HL-60/S4 (cell line): ENCODE measurements at regions not wholly inside any gene's neighbourhood (a gene's known extent, or its start where the extent isn't known, plus 50 kb on each side); places are given as distances from the start of the nearest gene placed in this dataset.
"Not testable (repeated sequence)": the region's sequence is repeated elsewhere in the genome, so short reads cannot be mapped to it uniquely, and the experiment has no call there.

Source experiments
- in situ Hi-C: fragments of 300-500 bp; cut with MboI; formaldehyde crosslinking; loops from 2 replicates; pipeline ENCODE4 v1.14.3; 2022; ENCODE audit warnings: low sequenced_read_pairs

DNA sequence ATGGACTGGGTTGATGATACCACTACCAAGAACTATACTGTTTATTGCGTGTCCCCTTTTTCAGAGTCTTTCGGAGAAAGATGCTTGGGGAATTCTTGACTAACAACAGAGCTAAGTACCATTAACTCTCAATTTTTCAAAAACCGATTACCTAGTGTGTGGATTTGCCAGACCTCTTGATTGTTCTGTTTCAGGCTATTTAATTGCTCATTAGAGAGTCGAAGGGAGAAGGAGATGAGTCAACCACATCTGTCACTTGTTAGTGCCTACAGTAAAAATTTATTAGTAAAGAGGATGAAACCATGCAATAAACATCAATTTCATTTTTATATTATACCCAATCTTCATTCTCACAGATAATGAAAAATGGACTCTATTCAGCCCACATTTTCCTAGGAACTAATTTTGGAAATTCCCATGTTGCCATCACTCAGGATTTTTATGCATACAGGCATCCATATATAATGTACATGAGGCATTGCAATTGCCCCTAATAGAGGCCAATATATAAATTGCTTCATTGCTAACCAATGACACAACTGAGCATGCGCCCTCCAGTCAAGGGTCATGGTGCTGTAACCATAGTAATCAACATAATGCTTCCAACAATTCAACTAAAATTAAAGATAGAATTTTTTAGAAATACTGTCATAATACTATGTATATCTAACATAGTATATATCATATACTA, 541.7 kb downstream of the TBL1XR1 start:
- in situ Hi-C loops: no loop called here

DNA sequence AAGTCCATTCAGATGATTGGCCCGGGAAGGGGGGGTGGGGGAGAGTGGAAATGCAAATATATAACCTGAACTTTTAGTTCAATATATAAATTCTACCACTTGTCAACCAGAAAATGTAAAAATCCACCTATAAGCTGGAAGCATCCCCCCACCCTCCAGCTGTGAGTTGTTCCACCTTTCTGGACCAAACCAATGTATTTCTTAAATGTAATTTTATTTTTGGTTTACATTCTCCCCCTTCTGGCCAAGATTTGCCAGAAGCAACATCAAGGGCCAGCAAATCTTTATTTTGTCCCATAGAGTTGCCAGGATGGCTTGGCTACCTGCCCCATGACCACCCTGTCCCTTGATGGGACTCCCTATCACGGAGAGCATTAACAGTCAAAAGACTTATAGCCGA, 545.7 kb downstream of the TBL1XR1 start:
- in situ Hi-C loops: no loop called here

DNA sequence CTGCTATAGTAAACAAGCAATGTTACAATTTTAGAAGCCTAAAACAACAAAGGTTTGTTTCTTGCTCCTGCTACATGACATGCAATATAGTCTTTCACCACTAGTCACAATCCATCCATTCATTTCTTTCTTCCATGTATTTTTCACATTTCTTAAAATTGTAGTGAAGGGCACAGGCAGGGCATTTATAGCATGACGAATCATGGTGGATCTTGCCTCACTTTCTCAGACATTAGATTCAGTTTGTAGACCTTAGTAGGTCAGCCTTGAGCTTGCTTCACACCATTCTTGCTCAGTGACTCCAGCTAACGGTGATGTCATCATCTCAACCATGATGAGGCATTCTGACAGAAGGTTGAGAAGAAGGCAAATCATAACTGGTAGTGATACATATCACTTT, 546.8 kb downstream of the TBL1XR1 start:
- in situ Hi-C loops: no loop called here

DNA sequence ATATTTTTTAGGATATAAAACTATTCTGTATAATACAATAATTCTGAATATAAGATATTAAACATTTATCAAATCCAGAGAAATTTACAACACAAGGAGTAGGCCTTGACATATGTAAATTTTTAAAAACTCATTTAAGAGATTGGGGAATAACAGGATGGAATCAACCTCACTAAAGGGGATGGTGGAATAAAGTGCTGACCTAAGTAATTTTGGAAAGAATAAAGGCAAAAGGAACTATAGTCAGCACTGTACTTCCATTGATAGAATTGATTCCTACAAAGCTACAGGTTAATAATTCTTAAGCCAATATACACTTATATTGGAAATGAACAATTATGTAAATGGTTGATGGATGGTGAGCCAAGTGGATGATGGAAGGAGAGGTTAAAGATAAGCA, 549.3 kb downstream of the TBL1XR1 start:
- in situ Hi-C loops: no loop called here

DNA sequence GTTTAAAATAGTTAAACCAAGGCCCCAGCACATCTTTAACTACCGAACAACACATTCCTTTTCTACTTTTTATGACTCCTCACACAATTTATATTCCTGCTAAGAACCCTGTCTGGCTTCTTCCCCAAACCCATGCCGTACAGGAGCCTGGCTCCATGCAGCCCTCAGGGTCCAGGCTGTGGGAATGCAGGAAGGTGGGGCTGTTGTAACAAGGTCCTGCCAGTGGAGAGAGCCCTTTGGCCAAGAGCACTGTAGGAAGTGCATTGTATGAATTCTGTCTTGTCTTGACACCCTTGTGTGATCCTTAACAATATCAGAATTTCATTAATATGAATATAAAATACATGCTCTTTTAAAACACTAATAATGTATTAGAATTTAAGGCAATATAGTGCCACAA, 563.8 kb downstream of the TBL1XR1 start:
- in situ Hi-C loops: no loop called here

DNA sequence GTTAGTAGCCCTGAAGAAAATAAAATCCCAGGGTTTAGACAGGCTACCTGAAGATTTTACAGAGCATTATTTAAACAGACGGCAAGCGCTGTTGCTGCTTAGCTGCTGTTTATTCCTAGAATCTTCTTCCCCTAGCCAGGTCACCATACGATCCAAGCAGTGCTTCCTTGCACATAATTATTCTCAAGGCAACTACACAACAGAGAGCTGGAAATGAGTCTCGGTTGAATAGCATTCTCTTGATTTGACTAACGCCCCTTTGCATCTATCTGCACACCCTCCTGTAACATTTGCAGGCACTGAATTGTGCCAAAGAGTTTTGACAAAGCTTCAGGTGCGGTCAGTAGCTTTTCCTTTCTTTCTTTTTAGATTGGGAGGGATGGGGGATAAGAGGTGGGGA, 564.4 kb downstream of the TBL1XR1 start:
- in situ Hi-C loops: no loop called here

DNA sequence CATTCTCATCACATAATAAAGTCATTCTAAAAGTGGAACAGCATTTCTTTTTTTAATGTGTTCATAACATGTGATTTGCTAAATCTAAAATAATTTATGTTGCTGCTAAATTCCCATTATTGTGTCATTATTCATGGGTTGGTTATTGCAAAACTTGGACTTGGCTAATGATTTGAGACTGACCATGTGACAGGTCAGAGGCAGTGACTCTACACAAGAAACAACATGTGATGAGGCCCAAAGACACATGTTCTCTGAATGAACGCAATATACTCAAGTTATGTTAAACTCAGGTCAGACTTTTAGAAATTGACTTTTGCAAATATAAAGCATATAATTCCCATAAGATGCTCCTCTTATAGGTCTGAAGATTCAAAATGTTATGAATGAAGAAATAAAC, 566.1 kb downstream of the TBL1XR1 start:
- in situ Hi-C loops: no loop called here

DNA sequence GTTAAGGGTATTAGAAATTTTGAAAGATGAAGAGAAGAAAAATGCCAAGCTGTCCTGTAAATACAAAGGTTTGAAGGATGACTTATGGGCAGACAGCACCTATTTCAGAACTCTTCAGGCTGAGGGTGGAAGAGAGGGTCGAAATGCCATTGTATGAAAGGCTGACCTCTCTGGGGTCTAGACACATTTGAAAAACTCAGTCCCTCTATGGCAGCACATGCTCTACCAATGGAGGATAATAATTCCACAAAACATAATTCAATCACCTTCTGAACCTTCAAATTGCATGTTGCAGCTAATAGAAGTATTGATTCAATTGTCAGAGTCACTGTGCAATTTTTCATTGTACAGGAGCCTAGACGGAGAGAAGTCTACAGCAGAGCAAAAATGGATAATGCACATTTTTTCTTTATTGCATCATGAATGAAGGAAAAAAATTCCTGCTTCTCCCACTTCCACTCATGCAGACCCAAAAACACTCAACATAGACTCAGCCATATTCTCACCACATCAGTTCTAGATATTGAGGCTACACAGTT, 569.1 kb downstream of the TBL1XR1 start:
- in situ Hi-C loops: no loop called here

DNA sequence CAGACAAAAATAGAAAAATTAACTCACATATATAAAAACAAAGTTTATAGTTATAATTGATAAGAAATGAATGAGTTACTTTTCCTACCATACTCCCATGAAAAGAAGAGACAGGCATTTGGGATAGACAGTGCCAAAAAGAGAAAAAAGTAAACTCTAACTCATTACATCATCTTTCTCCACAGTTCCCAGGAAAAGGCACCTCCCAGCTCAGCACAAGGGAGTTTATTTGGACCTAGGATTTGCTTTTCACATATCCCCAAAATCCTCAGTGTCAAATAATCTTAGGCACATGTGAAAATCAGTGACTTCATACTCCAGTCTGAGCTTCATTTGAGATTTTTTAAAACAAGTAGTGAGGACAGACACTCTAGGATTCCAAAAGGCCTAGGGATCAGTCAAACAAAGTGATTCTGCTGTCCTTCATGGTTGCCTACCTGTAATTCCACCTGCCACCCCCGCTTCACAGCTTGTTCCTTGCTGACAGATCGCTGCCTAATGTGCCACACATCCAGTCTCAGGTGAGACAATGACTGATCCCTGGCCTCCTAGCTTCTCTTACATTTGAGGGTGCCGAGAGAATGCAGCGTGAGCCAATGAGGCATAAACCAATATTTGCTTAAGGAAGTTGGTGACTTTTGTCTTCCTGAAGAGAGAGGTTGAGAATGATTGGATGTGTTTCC, 573.7 kb downstream of the TBL1XR1 start:
- in situ Hi-C loops: no loop called here

DNA sequence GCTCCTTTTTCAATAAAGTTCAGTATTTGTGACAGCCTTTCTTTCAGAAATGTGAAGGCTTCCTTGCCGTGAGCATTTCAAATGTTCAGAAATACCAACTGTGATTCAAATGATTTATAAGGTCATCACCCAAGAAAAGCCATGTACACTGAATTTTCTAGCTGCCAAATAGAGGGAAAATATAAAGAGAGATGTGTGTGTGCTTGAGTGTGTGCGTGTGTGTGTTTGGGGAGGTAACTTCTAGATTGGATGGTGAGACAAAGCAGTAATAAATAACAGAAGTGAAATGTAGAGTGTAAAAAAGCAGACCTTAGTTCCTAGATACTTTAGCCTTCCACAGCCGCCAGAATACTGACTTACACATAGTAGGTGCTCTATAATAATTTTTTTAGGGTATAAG, 577.4 kb downstream of the TBL1XR1 start:
- in situ Hi-C loops: no loop called here

DNA sequence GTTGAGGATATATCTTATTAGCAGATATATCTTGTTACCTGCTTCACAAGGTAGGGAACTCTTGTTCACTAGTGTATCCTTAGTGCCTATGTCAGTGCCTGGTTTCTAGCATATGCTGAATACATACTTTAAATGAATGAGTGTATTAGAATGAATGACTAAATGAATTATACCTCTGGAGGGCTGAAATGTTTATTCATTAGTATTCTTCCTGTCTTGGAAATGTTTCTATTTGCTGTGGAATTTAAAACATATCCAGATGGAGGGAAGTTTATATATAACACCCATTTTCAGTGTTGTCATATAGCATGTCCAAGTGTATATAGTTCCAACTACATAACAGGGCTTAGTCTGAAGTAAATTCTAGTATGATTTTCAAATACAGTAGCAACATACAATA, 581.5 kb downstream of the TBL1XR1 start:
- in situ Hi-C loops: no loop called here

DNA sequence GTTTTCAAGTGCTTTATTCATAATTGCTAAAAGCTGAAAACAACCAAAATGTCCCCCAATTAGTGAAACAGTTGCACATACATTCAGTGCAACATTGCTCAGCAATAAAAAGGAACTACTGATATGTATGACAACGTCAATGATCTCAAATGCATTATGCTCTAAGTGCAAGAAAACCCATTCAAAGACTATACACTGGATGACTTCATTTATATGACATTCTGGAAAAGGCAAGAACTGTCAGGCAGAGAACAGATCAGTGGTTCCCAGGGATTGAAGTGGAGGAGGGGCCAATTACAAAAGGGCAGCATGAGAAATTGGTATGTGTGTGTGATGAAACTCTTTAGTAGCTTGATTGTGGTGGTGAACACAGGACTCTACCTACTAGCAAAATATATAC, 585.6 kb downstream of the TBL1XR1 start:
- in situ Hi-C loops: no loop called here

DNA sequence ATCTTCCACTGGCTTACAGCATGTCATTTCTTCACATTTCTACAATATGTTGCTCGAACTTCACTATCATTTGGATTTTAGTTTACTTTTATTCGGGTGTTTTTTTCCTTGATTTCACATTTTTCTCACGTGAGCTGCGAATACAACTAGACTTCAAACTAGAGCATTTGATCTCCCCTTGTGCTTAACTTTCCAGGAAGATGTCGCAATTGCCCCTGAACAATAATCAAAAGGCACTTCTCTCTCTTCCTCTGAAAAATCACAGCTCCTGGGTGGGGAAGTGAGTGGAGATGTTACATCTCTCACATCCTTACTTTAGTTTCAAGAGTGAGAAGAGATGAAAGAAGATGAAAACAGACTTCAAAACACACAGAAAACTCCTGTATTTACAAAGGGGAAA, 587.9 kb downstream of the TBL1XR1 start:
- in situ Hi-C loops: no loop called here

DNA sequence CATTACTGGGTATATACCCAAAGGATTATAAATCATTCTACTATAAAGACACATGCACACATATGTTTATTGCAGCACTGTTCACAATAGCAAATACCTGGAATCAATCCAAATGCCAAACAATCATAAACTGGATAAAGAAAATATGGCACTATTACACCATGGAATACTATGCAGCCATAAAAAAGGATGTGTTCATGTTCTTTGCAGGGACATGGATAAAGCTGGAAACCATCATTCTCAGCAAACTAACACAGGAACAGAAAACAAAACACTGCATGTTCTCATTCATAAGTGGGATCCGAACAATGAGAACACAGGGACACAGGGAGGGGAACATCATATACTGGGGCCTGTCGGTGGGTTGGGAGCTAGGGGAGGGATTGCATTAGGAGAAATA, 591.7 kb downstream of the TBL1XR1 start:
- in situ Hi-C loops: not testable (repeated sequence)

DNA sequence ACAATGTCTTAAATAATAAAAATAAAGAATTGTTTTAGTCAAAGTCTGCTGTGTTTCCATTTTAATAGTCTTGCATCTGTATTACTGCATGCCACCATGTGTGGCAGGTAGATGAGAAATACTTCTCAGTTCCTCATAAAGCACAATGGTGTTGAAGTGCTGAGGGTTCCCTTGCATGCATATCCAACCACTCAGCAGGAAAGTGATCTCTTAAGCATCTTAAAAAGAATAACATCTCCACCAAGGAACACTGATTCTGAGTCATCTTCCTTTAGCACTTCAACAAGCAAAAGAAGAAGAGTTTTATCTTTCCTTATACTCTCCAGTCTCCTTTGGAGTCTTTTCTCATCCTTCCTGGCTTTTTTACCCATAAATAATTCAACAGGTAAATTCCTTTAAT, 602.0 kb downstream of the TBL1XR1 start:
- in situ Hi-C loops: no loop called here

DNA sequence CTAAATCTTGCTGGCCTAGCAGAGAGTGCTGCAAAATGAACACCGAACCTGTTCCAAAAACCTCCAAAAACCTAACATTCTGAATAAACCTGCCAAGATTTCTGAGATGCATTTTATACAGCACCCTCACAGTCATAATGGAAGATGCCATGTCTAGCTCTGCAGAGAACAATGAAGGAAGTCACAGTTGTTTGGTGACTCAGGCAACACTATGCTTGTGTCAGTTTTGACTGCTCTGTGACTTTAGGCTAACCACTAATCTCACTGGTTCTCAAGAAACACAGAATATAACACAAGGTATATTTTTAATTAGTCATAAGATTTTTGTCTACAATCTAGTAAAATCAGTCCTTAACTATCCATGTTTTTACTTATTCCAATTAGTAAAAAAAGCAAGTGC, 606.6 kb downstream of the TBL1XR1 start:
- in situ Hi-C loops: no loop called here

DNA sequence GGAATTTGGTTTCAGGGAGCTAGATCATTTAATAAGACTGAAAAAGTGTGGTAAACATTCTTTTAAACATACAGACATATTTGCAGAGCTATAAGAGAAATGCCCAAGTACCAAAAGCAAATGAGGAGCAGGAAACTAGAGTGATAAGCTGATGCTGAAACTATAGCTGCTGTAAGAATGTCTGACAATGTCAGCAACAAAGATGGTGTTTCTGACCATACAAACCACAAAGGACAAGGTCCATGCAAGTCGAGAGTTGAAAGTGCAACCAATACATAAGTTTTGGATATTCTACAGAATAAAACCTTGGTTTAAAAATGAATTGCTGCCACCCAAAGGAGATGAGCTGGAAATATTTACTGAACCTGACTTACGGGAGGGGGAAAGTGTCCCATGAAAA, 610.2 kb downstream of the TBL1XR1 start:
- in situ Hi-C loops: no loop called here

DNA sequence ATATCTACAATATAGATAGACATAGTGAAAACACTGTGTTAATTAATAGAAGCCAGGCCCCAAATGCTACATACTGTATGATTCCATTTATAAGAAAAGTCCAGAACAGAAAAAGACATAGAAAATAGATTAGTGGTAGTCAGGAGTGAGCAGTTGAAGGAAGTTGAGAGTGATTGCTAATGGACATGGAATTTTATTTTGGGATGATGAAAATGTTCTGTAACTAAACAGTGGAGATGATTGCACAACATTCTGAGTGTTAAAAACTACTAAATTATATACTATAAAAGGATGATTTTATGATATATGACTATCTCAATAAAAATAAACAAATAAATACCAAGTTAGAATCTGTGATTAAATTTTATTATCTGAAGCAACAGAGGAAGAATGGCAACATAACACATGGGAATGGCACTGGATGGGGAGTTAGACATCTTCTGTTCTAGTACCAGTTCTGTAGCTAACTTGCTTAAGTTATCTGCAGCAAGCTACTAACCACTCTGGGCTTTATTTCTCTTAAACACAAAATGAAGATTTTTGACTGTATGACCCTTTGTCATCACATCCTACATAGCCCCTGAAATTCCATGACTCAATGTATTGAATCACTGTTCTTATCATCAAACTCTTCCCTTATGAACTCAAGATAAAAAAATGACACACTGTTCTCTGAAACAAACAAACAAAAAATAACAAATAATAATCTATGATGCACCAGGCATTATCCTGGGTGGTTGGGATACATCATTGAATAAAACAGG, 612.7 kb downstream of the TBL1XR1 start:
- in situ Hi-C loops: no loop called here

DNA sequence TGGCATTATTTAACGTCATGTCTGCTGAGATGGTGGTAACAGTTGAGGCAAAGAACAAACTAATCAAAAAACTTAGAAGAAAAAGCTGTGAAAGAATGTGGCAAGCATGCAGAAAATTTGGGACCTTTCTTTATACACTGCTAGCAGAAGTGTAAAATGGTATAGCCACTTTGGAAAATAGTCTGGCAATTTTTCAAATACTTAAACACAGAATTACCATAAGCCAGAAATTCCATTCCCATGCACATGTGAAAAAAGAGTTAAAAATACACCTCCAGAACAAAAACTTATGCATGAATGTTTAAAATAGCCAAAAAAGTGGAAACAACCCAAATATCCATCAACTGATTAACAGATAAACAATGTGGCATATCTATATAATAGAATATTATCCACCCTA, 613.3 kb downstream of the TBL1XR1 start:
- in situ Hi-C loops: no loop called here

DNA sequence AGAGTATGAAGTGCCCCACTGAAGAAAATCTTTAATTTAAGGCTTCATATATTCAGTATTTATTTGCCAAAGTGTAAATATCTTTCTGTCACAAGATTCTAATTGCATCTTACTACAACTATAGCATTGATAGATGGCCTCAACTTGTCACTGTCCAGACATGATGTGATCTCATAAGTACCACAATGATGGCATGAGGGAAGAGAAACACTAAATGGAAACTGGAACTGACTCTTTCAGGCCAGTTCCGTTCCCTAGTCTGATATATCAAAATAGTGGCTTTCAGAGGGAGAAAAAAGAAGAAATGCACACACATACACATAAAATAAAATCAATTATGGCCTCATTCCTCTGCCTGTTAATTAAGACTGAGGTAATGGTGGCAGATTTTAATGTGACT, 615.7 kb downstream of the TBL1XR1 start:
- in situ Hi-C loops: no loop called here

DNA sequence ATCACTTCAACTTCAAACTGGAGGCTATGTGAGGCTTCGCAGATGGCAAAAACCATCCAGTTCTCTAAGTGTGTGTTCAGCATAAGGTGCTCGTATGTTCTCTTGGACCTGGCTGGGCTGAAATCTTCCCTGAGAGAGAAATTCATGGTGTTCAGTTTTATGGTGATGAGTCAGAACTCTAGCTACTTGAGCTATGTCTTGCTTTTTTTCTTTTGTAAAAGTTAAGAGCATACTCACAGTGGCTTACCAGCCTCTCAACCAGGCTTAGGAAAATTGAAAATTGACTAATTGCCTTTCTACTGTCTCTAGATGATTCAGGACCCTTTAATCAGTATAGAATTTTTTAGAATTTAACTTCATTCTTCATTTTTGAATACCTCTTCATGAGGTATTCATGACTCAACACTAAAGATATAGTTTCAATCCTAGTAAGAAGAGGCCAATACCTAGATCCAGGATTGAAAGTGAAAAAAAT, 617.5 kb downstream of the TBL1XR1 start:
- in situ Hi-C loops: no loop called here

DNA sequence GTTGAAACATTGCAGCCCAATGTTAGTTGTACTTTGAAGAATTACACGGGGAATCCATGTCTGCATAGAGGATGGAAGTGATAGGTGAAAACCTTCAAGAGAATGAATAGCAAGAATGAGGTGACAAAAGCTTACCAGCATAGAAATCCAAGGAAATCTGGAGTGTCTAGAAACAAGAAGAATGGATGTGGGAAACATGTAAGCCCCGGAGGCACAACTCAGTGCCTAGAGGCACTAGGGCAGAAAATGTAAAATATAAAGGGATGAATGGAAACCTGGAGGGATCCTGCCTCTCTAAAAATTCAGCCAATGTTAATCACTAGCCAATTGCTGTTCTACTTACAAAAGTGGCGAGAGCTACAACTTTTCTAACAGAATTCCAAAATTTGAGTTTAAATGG, 619.0 kb downstream of the TBL1XR1 start:
- in situ Hi-C loops: no loop called here
